ENCODE measurements at regions not wholly inside any gene's neighbourhood (a gene's known extent, or its start where the extent isn't known, plus 50 kb on each side); places are given as distances from the start of the nearest gene placed in this dataset.

GRCh38 chr10:2784766-2785165 is 282.6 kb upstream of the PFKP start:
- no peak for TF ChIP-seq CTCF (IDR thresholded peaks at IDR 0.05; ENCODE audit: unreplicated experiment)
- DNase-seq (ENCODE audit: low spot score, unreplicated experiment): no peak
- Mint-ChIP-seq H3K4me1 (ENCODE audit: low read depth) (no peaks in the 10 kb centered on the region), H3K36me3 (ENCODE audit: insufficient read depth) (no peaks in the 10 kb centered on the region), H3K27ac (no peak overlapping the region), H3K9me3 (ENCODE audit: low read depth) (no peaks in the 10 kb centered on the region), H3K4me3 (ENCODE audit: low read depth) (no peak overlapping the region), H3K27me3 (peaks cover 30% of the 10 kb centered on the region)

GRCh38 chr10:2782950-2783349 is 284.4 kb upstream of the PFKP start:
- Mint-ChIP-seq H3K27ac (no peak overlapping the region), H3K36me3 (ENCODE audit: insufficient read depth) (no peaks in the 10 kb centered on the region), H3K27me3 (peaks cover 24% of the 10 kb centered on the region), H3K4me1 (ENCODE audit: low read depth) (no peaks in the 10 kb centered on the region), H3K9me3 (ENCODE audit: low read depth) (no peaks in the 10 kb centered on the region), H3K4me3 (ENCODE audit: low read depth) (no peak overlapping the region)
- no peak for TF ChIP-seq CTCF (IDR thresholded peaks at IDR 0.05; ENCODE audit: unreplicated experiment)
- no peak for DNase-seq (ENCODE audit: low spot score, unreplicated experiment)

GRCh38 chr10:2782265-2782664 is 285.1 kb upstream of the PFKP start:
- Mint-ChIP-seq H3K27me3 (peaks cover 21% of the 10 kb centered on the region), H3K36me3 (ENCODE audit: insufficient read depth) (no peaks in the 10 kb centered on the region), H3K9me3 (ENCODE audit: low read depth) (no peaks in the 10 kb centered on the region), H3K27ac (no peak overlapping the region), H3K4me3 (ENCODE audit: low read depth) (no peak overlapping the region), H3K4me1 (ENCODE audit: low read depth) (no peaks in the 10 kb centered on the region)
- TF ChIP-seq CTCF (IDR thresholded peaks at IDR 0.05; ENCODE audit: unreplicated experiment): no peak
- no peak for DNase-seq (ENCODE audit: low spot score, unreplicated experiment)

- Mint-ChIP-seq H3K27ac (no peak overlapping the region), H3K27me3 (peaks cover 37% of the 10 kb centered on the region), H3K36me3 (ENCODE audit: insufficient read depth) (no peaks in the 10 kb centered on the region), H3K9me3 (ENCODE audit: low read depth) (no peaks in the 10 kb centered on the region), H3K4me1 (ENCODE audit: low read depth) (no peaks in the 10 kb centered on the region), H3K4me3 (ENCODE audit: low read depth) (no peak overlapping the region)
- no peak for DNase-seq (ENCODE audit: low spot score, unreplicated experiment)
- TF ChIP-seq CTCF (IDR thresholded peaks at IDR 0.05; ENCODE audit: unreplicated experiment): no peak
Measured at GRCh38 chr10:2777666-2778355, 289.5 kb upstream of the PFKP start.

GRCh38 chr10:2772816-2773631 is 294.3 kb upstream of the PFKP start:
- Mint-ChIP-seq H3K36me3 (ENCODE audit: insufficient read depth) (no peaks in the 10 kb centered on the region), H3K9me3 (ENCODE audit: low read depth) (peaks cover 10% of the 10 kb centered on the region), H3K27ac (no peak overlapping the region), H3K4me1 (ENCODE audit: low read depth) (no peaks in the 10 kb centered on the region), H3K27me3 (peaks cover 28% of the 10 kb centered on the region), H3K4me3 (ENCODE audit: low read depth) (no peak overlapping the region)
- no peak for TF ChIP-seq CTCF (IDR thresholded peaks at IDR 0.05; ENCODE audit: unreplicated experiment)
- no peak for DNase-seq (ENCODE audit: low spot score, unreplicated experiment)
